Head of caudate nucleus (tissue), 42 donors: ENCODE measurements at regions not wholly inside any gene's neighbourhood (a gene's known extent, or its start where the extent isn't known, plus 50 kb on each side); places are given as distances from the start of the nearest gene placed in this dataset.
"Not testable (repeated sequence)": the region's sequence is repeated elsewhere in the genome, so short reads cannot be mapped to it uniquely, and the experiment has no call there.

Experiments
- DNase-seq, 42 donors: peaks; one replicate each; pipeline versions ENCODE4 v3.0.0 to v3.0.0-alpha.2; 2020 to 2021; ENCODE audit warnings: mixed read lengths in 7 of 42
- intact Hi-C: fragments of 100-400 bp; cut with DNase I; formaldehyde crosslinking; loops from one replicate; pipeline ENCODE4 v1.15.0; 2022

DNA sequence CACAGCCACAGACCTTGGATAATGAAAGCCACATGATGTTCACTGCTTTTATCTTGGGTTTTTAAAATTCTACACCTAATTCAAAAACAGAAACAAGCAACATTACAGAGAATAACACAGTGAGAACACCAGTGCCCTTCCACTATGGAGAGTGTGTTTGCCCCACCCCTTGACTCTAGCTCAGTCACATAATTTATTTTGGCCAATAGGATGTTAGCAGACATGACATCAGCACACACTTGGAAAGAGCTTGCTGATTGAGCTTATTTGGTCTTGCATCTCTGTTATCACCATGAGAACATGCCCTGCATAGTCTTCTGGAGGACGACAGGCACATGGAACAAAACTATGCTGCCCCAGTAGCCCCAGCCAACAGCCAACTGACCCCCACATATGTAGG, 118.1 kb downstream of the HNRNPD start:
- no peak for DNase-seq
- intact Hi-C loops, result no loop called here

DNA sequence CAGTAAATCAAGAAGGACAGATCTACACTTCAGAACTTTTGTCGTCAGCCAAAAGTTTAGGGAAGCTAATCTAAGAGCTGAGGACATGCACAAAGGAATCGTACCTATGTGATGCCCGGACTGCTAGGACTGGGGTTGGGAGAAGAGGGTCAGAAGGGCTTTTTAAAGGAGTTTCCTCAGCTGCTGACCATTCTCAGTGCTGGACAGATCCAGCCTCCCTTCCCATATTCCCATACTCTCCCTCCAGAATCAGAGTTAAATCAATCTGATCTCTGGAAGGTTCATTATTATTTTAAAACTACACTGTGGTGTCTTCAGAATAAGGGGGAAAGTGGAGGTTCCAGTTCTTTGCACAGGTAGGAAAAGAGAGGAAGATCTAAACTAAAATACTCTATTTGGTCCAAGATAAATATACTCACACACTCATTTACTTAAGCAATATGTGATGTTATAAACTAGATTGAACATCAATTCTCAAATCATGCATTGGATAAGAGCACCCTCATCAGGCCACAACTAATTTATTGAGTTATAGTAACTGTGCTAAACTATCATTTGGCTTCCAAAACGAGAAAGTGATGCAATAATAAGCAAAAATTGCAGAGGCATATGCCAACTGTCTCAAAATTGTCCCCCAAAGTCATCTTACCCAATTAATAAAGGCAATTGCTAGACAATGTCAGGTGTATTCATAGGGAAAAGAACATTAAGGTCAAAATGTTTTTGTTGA, 124.7 kb downstream of the HNRNPD start:
- DNase-seq, result no peak
- intact Hi-C loops, result no loop called here

DNA sequence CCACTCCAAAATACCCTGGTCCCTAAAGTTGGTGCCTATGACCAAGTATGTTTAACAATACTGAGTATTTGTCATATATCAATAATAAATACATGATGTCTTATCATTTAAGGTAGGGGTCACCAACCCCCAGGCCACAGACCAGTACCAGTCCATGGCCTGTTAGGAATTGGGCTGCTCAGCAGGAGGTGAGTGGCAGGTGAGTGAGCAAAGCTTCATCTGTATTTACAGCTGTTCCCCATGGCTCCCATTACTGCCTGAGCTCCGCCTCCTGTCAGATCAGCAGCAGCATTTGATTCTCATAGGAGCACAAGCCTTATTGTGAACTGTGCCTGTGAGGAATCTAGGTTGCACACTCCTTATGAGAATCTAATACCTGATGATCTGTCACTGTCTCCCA, 126.2 kb downstream of the HNRNPD start:
- DNase-seq, result no peak
- intact Hi-C loops, result no loop called here

DNA sequence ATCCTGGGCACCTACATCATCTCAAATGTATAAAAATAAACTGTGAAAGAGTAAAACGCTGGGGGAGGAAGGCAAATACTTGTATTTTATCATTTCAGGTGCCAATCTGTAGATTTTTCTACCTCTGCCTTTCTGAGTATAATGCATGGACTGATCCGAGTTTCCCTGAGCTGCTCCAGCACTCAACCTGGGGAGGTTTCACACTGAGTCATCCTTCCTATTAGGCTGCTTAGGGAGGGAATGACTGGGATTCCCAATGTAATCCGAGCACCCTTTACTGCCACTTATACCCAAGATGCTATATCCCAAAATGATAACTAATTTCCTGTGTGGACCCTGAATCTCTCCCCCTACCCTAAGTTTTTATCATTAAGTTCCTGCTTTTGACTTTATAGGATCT, 126.6 kb downstream of the HNRNPD start:
- intact Hi-C loops, result no loop called here
- DNase-seq, result peak in 14 of 42 donors; percentile 5 to 67 (median 28)

DNA sequence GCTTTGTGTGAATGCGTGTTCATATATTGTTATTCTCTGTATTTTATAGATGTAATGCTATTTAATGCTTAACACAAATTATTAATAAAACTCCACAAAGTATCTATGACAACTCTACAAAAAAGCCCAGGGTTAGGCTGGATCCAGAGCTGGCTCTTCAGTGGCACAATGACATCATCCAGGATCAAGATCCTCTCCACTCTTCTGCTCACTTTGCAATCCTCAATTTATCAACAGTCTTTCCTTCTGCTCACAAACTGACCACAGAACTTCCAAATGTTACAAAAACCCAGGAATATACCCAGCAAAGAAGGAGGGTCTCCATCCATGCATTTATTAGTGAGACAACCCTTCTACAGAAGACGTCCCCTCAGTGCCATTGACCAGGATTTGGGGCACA, 132.3 kb downstream of the HNRNPD start:
- DNase-seq, result no peak
- intact Hi-C loops, result no loop called here

DNA sequence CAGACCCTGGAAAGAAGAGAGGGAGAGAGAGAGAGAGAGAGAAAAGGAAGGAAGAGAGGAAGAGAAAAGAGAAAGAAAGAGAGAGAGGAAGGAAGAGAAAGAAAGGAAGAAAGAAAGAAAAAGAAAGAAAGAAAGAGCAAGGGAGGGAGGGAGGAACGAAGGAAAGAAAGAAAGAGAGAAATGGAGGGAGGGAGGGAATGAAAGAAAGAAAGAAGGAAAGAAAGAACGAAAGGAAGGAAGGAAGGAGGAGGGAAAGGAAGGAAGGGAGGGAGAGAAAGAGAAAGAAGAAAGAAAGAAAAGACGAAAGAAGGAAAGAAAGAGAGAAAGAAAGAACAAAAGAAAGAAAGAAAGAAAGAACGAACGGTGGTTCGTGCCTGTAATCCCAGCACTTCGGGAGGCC, 133.4 kb downstream of the HNRNPD start:
- intact Hi-C loops, result no loop called here
- no peak for DNase-seq

DNA sequence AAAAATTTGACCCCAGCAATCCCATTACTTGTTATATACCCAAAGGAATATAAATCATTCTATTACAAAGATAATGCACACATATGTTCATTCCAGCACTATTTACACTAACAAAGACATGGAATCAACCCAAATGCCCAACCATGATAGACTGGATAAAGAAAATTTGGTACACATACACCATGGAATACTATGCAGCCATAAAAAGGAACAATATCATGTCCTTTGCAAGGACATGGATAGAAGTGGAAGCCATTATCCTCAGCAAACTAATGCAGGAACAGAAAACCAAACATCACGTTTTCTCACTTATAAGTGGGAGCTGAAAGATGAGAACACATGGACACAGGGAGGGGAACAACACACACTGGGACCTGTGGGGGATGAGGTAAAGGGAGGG, 136.6 kb downstream of the HNRNPD start:
- intact Hi-C loops, result not testable (repeated sequence)

DNA sequence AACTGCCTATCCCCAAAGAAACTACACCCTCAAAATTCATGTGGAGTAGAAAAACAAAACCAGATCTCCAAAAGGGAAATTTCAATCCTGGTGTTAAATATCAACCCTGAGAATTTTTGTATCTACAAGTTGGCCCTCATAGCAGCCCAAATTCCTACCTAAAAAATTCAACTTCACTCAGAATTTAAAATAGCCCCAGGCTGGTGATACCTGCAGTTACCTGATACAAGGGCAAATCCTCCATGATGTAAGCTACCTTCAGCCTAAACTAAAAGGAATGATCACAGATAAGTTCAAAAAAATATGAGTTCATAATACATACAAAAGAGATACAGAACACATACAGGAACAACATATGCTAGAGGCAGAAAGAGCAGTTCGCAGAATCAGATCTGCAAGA, 138.4 kb downstream of the HNRNPD start:
- no peak for DNase-seq
- intact Hi-C loops, result no loop called here

More for the DNA sequence above, 136.6 kb downstream of the HNRNPD start:
- DNase-seq, result not testable (repeated sequence)

DNA sequence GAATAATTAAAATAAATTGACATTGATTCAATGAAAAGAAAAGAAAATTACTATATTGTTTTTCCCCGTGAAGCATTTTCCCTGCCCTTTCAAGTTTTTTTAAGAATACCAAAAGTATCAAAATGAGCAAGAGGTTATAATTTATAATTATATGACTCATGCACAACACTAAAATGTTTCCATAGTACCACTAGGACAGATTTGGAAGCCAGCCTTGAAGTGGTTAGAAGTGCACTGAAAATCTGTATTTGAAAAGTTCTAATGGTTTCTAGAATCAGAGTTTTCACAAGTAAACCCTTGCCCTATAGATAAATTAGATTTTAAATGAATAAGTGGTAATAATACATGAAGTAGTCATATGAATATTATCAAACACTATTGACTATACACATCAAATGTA, 140.9 kb downstream of the HNRNPD start:
- intact Hi-C loops, result no loop called here

DNA sequence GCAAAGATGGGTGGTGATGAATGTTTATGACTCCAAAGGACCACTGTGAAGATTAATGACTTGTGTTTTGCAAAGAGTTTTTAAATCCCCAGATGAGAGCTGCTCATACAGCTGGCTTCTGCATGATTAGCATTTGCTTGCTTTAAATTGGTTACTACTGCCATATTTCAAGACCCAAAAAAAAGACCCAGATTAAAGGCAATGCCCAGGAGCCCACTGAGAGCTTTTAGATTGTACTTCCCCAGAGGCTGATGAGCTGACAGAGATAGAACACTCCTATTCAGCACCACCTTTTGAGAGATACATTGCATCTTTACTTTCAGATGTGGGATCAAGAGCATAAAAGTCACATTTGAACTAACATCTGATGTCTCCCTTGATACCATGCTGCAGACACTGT, 142.0 kb downstream of the HNRNPD start:
- intact Hi-C loops, result no loop called here
- no peak for DNase-seq

More for the DNA sequence above, 140.9 kb downstream of the HNRNPD start:
- DNase-seq, result no peak

DNA sequence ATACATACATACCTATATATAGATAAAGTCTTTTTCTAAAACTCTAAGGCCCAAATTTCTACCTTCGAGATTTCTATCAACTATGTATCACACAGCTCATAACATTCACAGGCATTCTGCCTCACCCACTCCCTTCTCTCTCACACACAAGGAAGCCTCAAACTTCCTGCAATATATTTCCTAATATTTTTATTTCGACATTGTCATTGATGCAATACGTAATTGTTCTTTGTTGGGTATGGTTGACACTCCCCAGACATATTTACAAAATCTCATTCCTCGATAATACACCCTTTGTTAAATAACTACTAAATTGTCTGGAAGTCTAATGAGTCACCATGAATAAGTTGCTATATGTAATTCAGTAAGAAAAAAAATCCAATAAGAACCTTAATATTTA, 143.5 kb downstream of the HNRNPD start:
- no peak for DNase-seq

DNA sequence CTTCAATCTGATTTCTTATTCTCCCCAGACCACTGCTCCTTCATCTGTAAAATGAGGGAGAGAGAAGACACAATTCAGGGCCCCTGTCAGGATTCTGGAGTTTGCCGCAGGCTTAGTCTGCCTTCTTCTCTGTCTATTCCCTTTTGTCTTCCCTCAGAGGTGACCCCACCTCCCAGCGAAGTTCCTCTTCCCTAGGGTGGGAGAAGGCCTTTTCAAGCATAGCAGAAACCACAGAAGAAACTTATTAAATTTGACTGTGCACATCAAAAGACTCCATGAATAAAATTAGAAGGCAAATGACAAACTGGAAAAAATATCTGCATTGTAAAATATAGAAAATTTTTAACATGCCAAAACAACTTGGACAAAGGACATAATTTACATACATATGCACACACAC, 148.8 kb downstream of the HNRNPD start:
- intact Hi-C loops, result no loop called here

More for the DNA sequence above, 143.5 kb downstream of the HNRNPD start:
- intact Hi-C loops, result no loop called here

DNA sequence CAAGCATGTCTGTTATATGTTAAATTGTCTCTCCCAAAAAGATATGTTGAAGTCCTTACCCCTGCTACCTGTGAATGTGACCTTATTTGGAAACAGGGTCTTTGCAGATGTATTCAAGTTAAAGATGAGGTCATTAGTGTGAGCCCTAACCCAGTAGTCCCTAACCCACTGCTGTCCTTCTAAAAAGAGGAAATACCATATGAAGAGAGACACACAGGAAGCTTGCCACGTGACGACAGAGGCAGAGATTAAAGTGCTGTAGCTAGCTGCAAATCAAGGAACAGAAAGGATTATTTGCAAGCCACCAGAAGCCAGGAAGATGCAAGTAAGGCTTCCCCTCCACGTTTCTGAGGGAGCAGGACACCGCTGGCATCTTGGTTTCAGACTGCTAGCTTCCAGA, 150.1 kb downstream of the HNRNPD start:
- intact Hi-C loops, result no loop called here
- peak in 28 of 42 donors; percentile 4 to 59 (median 31) for DNase-seq

More for the DNA sequence above, 148.8 kb downstream of the HNRNPD start:
- DNase-seq, result no peak

DNA sequence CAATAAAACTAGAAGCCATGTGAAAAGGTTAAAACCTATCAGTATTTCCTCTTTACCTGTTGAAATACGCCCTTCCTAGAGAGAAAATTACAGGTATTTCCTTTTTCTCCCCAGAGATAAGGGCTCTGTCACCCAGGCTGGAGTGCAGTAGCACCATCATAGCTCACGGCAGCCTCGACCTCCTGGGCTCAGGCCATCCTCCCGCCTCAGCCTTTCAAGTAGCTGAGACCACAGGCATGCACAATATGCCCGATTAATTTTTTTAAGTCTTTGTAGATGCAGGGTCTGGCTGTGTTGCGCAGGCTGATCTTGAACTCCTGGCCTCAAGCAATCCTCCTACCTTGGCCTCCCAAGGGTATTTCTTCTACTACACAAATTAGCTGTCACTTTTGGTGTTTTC, 154.4 kb downstream of the HNRNPD start:
- no peak for DNase-seq
- intact Hi-C loops, result no loop called here

DNA sequence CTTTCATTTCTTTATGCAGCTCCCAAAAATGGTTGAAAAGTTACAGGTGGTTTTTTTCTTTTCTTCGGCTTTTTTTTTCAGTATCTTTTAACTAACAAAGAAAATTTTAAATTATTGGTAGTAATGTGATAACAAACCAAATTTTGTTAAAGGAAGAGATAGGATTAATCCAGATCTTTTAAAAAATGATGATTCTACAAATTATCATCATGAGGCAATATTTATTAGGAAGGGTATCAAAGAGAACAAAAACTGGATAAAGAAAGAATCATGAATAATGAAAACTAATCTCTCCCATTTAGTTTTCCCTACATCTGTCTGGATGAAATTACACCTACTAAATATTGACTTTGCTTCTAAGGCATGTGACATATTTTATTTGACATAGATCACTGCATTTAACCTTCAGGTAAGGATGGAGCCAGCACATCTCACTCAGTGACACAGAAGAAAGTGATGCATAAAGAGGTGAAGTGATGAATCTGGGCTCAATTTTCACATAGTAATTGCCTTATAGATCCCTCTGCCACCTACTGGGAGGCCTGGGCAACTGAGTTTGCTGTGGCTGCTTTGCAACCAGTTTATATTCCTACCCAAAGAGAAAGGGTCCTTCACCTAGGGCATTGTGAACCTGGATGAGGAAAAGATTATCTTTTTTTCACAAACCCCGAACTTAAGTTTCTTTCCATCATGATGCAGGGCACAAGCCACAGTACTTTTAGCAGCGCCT, 155.6 kb downstream of the HNRNPD start:
- intact Hi-C loops, result no loop called here
- DNase-seq, result peak in 22 of 42 donors; percentile 4 to 58 (median 22)

DNA sequence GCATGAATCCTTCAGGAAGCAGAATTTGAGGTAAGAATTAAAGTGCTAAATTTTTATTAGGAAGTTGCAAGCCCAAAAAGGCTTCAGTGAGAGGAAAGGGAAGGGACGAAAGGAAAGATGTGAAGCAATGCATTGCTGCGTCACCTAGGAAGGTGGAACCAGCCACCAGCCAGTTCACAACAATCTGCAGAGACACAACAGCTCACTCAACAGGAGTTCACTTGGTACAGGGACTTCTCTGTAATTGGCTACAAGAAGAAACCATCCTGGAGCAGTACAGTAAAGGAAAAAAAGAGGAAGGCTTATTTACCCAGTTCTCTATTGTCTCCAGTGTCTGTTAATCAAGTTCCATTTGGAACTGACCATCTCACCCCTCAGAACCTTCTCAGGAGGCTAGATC, 157.6 kb downstream of the HNRNPD start:
- no peak for DNase-seq
- intact Hi-C loops, result no loop called here

DNA sequence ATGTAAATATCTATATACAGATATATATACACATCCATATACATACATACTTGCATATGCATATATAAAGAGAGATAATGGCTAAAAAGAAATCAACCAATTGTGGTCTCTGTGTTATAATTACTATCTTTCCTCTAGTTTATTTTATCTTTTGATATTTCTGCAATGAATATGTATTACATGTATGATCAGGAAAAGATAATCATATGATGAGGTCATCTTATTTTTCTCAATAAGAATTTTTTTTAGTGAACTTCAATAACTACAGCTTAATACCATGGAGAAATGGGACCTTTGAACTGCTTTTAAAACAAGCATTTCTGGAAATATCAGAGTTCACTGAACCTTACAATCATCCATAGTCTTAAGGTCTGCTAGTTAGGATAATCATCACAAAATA, 158.0 kb downstream of the HNRNPD start:
- intact Hi-C loops, result no loop called here
- no peak for DNase-seq

DNA sequence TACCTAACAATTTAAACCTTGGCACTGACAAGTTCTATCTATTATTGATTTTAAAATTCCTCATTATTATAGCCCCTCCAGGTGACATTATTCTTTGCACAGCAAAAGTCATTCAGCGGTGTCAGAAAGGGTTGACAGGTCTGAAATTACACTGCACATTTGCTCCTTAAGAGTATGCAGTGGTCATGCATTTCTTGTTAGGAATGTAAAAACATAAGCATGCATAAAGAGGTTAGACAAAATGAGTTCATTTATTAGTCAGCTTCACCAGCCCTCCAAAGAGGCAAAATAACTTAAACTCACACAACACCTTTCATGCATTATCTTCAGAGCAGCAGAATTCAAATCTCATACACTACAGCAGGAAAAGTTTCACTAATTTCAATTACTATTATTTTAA, 158.8 kb downstream of the HNRNPD start:
- no peak for DNase-seq
- intact Hi-C loops, result no loop called here

DNA sequence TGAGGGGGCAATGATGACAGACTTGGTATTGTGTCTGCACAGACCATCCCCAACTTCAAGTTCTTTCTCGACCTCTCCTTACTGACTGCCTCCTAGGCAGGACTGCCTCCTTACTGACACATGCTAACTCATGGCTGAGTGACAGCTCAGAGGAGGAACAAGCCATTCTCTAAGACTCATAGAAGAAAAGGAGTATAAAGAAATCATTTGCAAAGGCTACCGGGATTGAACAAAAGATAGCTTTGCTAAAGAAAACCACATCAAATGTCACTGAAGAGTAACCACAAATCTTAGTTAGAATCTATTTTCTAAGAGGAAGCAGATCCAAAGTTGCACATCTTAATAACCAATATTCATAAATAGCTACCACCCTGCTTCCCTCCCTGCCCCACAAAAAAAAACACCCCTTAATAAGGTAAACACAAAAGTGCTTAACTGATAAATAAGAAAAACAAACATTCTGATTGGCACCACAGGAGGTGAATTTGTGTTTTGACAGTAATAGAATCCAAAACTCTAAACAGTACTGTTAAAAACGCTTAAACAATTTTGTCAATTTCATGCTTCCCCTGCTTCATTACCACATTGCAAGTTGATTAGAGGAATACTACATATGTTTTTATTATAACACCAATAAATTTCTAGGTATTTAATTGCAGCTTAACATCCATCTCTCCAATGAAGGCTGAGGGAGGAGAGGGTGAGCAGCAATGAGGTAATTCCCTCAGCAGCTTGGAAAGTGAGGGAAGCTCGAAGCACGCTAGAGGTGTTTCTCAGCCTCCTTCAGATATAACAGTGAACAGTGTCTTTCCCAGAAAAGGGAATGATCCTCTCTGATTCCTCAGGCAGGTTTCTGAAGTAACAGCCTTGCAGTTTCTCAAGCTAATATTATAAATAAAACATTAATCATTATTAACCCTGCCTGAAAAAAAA, 160.0 kb downstream of the HNRNPD start:
- intact Hi-C loops, result no loop called here

More for the DNA sequence above, 160.0 kb downstream of the HNRNPD start:
- DNase-seq, result no peak
